ENCODE measurements at regions not wholly inside any gene's neighbourhood (a gene's known extent, or its start where the extent isn't known, plus 50 kb on each side); places are given as distances from the start of the nearest gene placed in this dataset.

DNA sequence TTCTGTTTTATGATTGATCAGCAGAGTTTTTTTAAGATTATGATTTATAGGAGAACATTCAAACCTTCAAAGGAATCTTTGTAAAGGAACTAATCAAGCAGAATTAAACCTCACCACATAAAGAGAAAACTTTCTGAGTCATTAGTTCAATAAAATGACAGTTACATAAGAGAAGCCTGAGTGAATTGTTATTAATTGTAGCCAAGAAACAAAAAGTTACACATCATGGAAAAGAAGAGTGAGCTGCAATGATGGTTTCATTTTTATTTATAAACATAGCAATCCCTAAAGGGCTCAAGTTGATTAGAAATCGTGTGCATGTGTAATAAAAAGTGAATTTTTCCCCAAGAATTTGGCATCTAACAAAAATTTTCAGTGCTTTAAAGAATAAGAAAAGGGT is 731.4 kb downstream of the LTN1 start:
- no peak for DNase-seq

GRCh38 chr21:28257276-28257675 is 735.4 kb downstream of the LTN1 start:
- no peak for DNase-seq

- DNase-seq = no peak
Measured at GRCh38 chr21:28256837-28257236, 735.8 kb downstream of the LTN1 start.

DNA sequence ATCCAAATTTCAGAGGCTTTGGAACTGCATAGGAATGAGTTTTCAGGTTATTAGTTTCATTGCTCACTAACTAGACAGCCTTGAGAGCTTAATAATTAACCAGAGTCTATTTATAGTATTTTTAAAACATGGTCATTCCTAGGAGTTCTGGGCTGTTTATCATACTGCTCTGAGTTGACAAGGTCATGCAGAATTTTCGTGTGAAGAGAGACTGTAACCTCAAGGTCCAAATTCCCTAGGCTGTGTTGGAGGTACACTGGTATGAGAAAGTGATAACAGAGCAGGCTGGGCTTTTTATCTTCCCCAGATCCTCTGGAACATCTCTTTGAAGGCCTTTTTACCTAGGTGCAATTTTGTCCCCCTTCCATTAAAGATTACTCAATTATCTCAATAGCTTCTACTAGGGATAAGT is 736.3 kb downstream of the LTN1 start:
- no peak for DNase-seq

DNA sequence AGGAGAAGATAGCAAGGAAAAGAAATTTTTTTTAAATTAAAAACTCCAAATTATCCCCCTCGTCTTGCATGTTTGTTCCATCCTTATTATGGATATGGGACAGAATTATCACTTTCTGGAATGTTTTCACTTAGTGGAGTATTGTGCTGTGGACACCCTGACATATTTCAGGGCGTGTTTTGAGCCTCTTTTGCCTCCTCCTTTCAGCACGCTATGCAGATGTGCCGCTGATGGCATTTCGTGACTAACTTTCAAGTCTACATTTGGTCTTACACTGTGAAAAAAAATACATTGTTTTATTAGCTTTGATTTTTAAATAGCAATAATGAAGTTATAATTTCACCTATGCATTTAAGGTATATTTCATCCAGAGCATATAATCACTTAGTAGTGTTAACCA is 738.7 kb downstream of the LTN1 start:
- no peak for DNase-seq

DNA sequence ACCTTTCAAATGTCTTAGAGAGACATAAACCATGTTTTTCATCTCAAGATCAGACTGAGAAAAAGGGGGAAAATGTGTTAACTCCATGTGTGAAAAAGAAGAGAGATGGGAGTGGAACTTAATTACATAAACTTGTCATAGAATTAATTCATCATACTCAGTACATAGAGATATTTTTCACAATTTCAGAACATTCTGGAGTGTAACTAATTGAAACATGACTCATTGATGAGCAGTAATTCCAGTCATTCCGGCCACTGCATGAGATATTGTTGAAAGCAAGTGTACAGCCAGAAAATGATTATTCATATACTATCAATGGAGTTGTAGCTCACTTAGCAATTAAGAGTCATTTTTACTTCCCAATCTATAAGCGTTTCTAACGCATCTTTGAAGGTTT is 739.3 kb downstream of the LTN1 start:
- no peak for DNase-seq

GRCh38 chr21:28252928-28253327 is 739.7 kb downstream of the LTN1 start:
- no peak for DNase-seq

DNA sequence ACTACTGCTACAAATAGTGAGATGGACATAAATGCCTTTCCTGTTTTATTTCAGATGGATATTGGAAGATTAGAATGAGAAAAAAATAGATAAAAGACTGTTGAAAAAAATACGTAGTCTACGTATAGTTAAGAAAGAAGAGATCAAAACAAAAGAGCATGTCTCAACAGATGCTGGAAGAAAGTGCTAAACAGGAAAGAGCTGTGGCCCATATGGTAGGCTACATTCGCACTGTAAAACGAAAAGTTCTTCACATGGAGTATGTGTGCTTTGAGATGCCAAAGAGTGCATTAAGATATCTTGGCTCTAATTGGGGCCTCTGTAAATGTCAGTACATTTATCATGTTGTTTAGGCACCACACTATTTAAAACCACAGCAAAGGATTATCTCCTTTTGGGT is 741.7 kb downstream of the LTN1 start:
- no peak for DNase-seq

DNA sequence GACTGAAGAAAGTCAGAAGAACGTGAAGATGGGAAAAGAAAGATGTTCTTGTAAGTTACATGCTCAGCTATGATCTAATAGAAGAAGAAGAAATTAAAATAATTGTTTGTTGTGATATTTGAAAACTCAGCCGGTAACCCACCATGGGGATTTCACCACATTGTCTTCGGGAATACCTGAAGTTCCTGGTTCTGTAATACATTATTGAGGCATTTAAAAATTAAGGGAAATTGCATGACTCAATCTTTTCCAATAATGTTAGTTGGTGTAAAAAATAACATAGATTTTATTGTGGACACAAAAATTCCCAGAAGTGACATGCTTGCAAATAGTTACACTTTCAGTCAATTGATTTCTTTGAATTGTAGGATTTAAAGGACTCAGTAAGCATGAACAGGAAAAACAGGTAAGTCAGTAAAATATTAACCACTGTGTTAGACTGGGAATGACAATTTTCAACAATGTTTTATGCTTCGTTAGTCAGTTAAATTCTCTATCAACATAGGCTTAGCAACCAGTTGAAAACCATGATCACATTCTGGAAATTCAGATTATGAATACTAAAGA is 745.1 kb downstream of the LTN1 start:
- DNase-seq = no peak

GRCh38 chr21:28240586-28240985 is 752.1 kb downstream of the LTN1 start:
- DNase-seq = no peak

DNA sequence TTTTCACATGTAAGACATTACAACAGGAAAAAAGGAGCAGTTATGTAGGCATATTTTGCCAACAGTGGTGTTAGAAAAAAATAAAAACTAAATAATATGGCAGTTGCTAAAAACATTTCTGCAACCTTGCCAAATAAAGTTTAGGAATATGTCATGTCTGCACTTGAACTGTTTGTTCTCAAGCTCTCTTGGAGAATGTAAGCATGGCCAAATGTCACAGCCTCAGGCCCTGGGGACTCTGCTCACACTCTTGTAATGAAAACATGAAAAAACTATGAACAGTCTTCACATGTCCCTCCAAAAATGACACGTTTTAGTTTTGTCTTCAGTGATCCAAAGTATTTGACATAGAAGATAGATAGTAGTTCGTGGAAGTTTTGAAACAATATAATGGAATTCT is 753.3 kb downstream of the LTN1 start:
- no peak for DNase-seq

- no peak for DNase-seq
Measured at GRCh38 chr21:28237661-28238060, 755.0 kb downstream of the LTN1 start.

- no peak for DNase-seq
Measured at GRCh38 chr21:28235169-28235895, 757.3 kb downstream of the LTN1 start.

DNA sequence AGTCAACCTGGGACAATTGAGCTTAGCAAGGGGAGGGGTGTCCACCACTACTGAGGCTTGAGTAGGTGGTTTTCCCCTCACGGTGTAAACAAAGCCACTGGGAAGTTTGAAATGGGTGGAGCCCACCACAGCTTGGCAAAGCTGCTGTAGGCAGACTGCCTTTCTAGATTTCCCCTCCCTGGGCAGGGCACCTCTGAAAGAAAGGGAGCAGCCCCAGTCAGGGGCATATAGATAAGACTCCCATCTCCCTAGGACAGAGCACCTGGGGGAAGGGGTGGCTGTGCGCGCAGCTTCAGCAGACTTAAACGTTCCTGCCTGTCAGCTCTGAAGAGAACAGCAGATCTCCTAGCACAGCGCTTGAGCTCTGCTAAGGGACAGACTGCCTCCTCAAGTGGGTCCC is 758.4 kb downstream of the LTN1 start:
- DNase-seq = no peak

DNA sequence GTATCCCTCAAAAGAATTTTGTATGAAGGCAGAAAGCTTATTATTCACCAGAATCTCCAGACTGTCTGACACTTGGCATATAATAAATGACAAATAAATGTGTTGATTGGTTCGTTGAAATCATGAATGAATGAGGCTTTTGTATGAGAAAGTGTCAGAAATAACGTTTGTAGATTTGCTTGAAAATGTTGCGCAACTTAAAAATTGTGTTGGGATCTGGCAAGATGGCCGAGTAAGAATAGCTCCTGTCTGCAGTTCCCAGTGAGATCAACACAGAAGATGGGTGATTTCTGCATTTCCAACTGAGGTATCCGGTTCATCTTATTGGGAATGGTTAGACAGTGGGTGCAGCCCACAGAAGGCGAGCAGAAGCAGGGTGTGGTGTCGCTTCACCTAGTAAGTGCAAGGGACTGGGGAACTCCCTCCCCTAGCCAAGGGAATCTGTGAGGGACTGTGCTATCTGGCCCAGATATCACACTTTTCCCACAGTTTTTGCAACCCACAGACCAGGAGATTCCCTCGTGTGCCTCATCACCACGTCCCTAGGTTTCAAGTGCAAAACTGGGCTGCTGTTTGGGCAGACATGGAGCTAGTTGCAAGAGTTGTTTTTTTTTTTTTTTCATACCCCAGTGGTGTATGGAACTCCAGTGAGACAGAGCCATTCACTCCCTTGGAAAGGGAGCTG is 759.0 kb downstream of the LTN1 start:
- DNase-seq = no peak

- no peak for DNase-seq
Measured at GRCh38 chr21:28230559-28230958, 762.1 kb downstream of the LTN1 start.

DNA sequence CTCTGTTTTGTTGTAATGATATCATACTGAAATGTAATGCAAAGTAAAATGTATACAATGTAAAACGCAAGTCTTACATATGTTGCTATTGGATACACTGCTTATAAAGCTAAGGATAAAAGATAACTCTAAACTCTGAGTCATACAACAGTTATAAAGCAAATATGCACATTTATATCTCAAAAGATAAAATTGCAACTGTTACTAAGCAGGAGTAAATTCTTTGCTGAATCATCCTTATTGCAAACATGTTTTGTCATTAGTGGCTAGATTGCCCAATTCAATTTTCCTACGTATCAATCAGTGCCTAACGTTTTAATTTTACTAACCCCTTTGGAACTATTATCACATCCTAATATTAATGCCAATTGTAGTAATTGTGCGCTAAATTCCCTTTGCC is 762.9 kb downstream of the LTN1 start:
- DNase-seq = no peak

- no peak for DNase-seq
Measured at GRCh38 chr21:28228636-28228995, 764.1 kb downstream of the LTN1 start.

- no peak for DNase-seq
Measured at GRCh38 chr21:28227881-28228635, 764.6 kb downstream of the LTN1 start.

GRCh38 chr21:28226563-28226962 is 766.1 kb downstream of the LTN1 start:
- DNase-seq = no peak

- no peak for DNase-seq
Measured at GRCh38 chr21:28224191-28224726, 768.4 kb downstream of the LTN1 start.

DNA sequence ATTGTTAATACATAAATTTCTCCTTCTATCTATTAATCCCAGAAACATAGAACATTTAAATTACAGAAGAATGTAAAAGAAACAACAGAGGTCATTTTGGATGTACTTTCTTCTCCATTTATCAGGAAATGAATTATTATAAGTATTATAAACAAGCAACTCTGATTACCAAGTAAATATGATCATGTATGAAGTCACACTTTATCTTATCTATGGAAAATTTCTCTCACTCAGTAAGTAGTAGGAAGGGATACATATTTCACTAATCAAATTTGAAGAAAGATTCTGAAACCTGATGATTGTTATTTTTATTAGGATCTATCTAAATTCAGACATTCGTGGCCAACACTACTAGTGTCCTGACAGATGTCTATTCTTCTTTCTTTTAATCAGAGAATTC is 770.7 kb downstream of the LTN1 start:
- DNase-seq = no peak

- no peak for DNase-seq
Measured at GRCh38 chr21:28220680-28221079, 772.0 kb downstream of the LTN1 start.
